HG03097 (cell line): ENCODE measurements at regions not wholly inside any gene's neighbourhood (a gene's known extent, or its start where the extent isn't known, plus 50 kb on each side); places are given as distances from the start of the nearest gene placed in this dataset.
"Not testable (repeated sequence)": the region's sequence is repeated elsewhere in the genome, so short reads cannot be mapped to it uniquely, and the experiment has no call there.

ENCODE experiments used
- ATAC-seq: cut with Tn5 transposase; IDR thresholded peaks from one replicate; pipeline ENCODE4 v1.9.1; 2021; ENCODE audit not compliant: unreplicated experiment, low FRiP score

GRCh38 chr9:30411571-30411970, 1972.9 kb upstream of the ACO1 start:
- no peak for ATAC-seq

GRCh38 chr9:30459156-30459555, 1925.3 kb upstream of the ACO1 start:
- ATAC-seq, result no peak

GRCh38 chr9:30476826-30477225, 1907.6 kb upstream of the ACO1 start:
- no peak for ATAC-seq

GRCh38 chr9:30478684-30479083, 1905.8 kb upstream of the ACO1 start:
- no peak for ATAC-seq

GRCh38 chr9:30482499-30482898, 1901.9 kb upstream of the ACO1 start:
- no peak for ATAC-seq

GRCh38 chr9:30484690-30485089, 1899.8 kb upstream of the ACO1 start:
- ATAC-seq, result peak; percentile 56

- ATAC-seq, result no peak
Measured at GRCh38 chr9:30504502-30504905, 1879.9 kb upstream of the ACO1 start.

GRCh38 chr9:30505311-30505710, 1879.1 kb upstream of the ACO1 start:
- ATAC-seq, result no peak

- no peak for ATAC-seq
Measured at GRCh38 chr9:30506749-30507148, 1877.7 kb upstream of the ACO1 start.

GRCh38 chr9:30507166-30507565, 1877.3 kb upstream of the ACO1 start:
- no peak for ATAC-seq

GRCh38 chr9:30511666-30512065, 1872.8 kb upstream of the ACO1 start:
- no peak for ATAC-seq

GRCh38 chr9:30519166-30519565, 1865.3 kb upstream of the ACO1 start:
- no peak for ATAC-seq

GRCh38 chr9:30519756-30520155, 1864.7 kb upstream of the ACO1 start:
- no peak for ATAC-seq

GRCh38 chr9:30522061-30522460, 1862.4 kb upstream of the ACO1 start:
- ATAC-seq, result no peak

- ATAC-seq, result no peak
Measured at GRCh38 chr9:30522486-30522885, 1862.0 kb upstream of the ACO1 start.

GRCh38 chr9:30524311-30524710, 1860.1 kb upstream of the ACO1 start:
- ATAC-seq, result no peak

- no peak for ATAC-seq
Measured at GRCh38 chr9:30534455-30534854, 1850.0 kb upstream of the ACO1 start.

GRCh38 chr9:30534896-30535295, 1849.5 kb upstream of the ACO1 start:
- no peak for ATAC-seq

GRCh38 chr9:30536494-30536893, 1847.9 kb upstream of the ACO1 start:
- ATAC-seq, result no peak

- not testable (repeated sequence) for ATAC-seq
Measured at GRCh38 chr9:30539696-30540095, 1844.7 kb upstream of the ACO1 start.

- ATAC-seq, result no peak
Measured at GRCh38 chr9:30574355-30575151, 1809.9 kb upstream of the ACO1 start.

GRCh38 chr9:30575218-30575617, 1809.2 kb upstream of the ACO1 start:
- no peak for ATAC-seq

GRCh38 chr9:30575691-30576090, 1808.8 kb upstream of the ACO1 start:
- no peak for ATAC-seq
